Gastrocnemius medialis (tissue), 4 donors: ENCODE measurements at regions not wholly inside any gene's neighbourhood (a gene's known extent, or its start where the extent isn't known, plus 50 kb on each side); places are given as distances from the start of the nearest gene placed in this dataset.

Experiments used
- POLR2A ChIP-seq, 2 donors: fragments of 450-650 bp; IDR thresholded peaks; one replicate each; pipeline ENCODE4 v1.6.1; 2017; ENCODE audit warnings: antibody characterized with exemption in 2 of 2, mild to moderate bottlenecking in 2 of 2, moderate library complexity in 2 of 2
- TF ChIP-seq, protein P1 (sequence below), 5 experiments: fragments of 450-650 bp in 3 of 5; fragments of 200-600 bp in 2 of 5; sonication (generic) in 2 of 5; IDR thresholded peaks in 4 of 5; conservative IDR thresholded peaks in 1 of 5; 1 replicate in 4 of 5; 2 replicates in 1 of 5; pipeline ENCODE4 v1.5.1; 2016 to 2019; ENCODE audit warnings: antibody characterized with exemption in 5 of 5, mild to moderate bottlenecking in 3 of 5, moderate library complexity in 3 of 5

DNA sequence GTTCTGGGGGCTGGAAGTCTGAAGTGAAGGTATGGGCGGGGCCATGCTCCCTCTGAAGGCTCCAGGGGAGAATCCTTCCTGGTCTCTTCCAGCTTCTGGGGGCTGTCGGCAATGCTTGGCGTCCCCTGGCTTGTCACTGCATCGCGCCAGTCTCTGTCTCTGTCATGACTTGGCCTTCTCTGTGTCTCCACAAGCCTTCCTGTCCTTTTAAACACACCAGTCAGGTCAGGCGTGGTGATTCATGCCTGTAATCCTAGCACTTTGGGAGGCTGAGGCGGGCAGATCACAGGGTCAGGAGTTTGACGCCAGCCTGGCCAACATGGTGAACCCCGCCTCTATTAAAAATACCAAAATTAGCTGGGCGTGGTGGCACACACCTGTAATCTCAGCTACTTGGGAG is 125.3 kb downstream of the ACTL8 start:
- TF ChIP-seq, protein P1, sequence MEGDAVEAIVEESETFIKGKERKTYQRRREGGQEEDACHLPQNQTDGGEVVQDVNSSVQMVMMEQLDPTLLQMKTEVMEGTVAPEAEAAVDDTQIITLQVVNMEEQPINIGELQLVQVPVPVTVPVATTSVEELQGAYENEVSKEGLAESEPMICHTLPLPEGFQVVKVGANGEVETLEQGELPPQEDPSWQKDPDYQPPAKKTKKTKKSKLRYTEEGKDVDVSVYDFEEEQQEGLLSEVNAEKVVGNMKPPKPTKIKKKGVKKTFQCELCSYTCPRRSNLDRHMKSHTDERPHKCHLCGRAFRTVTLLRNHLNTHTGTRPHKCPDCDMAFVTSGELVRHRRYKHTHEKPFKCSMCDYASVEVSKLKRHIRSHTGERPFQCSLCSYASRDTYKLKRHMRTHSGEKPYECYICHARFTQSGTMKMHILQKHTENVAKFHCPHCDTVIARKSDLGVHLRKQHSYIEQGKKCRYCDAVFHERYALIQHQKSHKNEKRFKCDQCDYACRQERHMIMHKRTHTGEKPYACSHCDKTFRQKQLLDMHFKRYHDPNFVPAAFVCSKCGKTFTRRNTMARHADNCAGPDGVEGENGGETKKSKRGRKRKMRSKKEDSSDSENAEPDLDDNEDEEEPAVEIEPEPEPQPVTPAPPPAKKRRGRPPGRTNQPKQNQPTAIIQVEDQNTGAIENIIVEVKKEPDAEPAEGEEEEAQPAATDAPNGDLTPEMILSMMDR (IDR thresholded peaks at IDR 0.05 in 4 of 5, conservative IDR thresholded peaks at IDR 0.05 in 1 of 5): no peak
- TF ChIP-seq POLR2A (IDR thresholded peaks at IDR 0.05): no peak
